ENCODE measurements at regions not wholly inside any gene's neighbourhood (a gene's known extent, or its start where the extent isn't known, plus 50 kb on each side); places are given as distances from the start of the nearest gene placed in this dataset.

DNA sequence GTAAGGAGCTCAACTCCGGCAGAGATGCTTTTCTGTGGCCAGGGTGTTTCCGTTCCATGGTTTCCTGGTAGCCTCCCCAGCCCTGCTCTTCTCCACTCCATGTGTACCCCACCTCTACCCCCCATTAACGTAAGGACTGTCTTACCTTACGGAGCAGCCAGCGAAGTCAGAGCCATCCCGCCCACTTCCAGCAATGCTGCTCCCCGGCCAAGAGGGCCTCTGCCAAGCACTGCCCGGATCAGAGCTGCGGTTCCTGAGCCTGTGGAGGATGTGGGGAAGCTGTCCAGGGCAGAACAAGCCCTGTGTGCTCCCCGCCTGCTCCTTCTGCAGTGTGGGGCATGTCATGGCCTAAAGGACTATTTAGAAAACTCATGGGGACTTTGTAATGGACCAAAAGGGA, 261.2 kb downstream of the GADD45G start:
- TF ChIP-seq, protein P1, sequence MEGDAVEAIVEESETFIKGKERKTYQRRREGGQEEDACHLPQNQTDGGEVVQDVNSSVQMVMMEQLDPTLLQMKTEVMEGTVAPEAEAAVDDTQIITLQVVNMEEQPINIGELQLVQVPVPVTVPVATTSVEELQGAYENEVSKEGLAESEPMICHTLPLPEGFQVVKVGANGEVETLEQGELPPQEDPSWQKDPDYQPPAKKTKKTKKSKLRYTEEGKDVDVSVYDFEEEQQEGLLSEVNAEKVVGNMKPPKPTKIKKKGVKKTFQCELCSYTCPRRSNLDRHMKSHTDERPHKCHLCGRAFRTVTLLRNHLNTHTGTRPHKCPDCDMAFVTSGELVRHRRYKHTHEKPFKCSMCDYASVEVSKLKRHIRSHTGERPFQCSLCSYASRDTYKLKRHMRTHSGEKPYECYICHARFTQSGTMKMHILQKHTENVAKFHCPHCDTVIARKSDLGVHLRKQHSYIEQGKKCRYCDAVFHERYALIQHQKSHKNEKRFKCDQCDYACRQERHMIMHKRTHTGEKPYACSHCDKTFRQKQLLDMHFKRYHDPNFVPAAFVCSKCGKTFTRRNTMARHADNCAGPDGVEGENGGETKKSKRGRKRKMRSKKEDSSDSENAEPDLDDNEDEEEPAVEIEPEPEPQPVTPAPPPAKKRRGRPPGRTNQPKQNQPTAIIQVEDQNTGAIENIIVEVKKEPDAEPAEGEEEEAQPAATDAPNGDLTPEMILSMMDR (IDR thresholded peaks at IDR 0.05; ENCODE audit: low read length): no peak
- TF ChIP-seq EZH2 (optimal IDR thresholded peaks at IDR 0.05; ENCODE audit: low read depth, low read length): no peak
